AG10803 (cell line): ENCODE measurements at regions not wholly inside any gene's neighbourhood (a gene's known extent, or its start where the extent isn't known, plus 50 kb on each side); places are given as distances from the start of the nearest gene placed in this dataset.

ENCODE experiments used
- DNase-seq: peaks from one replicate; pipeline ENCODE4 v3.0.0; 2010; ENCODE audit warnings: low read depth
- H3K4me3 ChIP-seq: 2 replicates; pipeline ENCODE4 v1.5.1; 2011; ENCODE audit warnings: mild to moderate bottlenecking, low read length, control low read depth
- CTCF ChIP-seq: conservative IDR thresholded peaks from 2 replicates; pipeline ENCODE4 v1.5.1; 2011; ENCODE audit warnings: mild to moderate bottlenecking, low read length, control low read depth, inconsistent platforms

GRCh38 chr18:28287146-28287545 is 110.2 kb upstream of the CDH2 start:
- TF ChIP-seq CTCF, result no peak
- H3K4me3 ChIP-seq, result no peak overlapping the region
- DNase-seq, result no peak

- no peak overlapping the region for H3K4me3 ChIP-seq
- no peak for DNase-seq
- no peak for TF ChIP-seq CTCF
Measured at GRCh38 chr18:28284132-28284531, 107.2 kb upstream of the CDH2 start.

GRCh38 chr18:28281400-28281799 is 104.5 kb upstream of the CDH2 start:
- no peak for DNase-seq
- TF ChIP-seq CTCF, result no peak
- H3K4me3 ChIP-seq, result no peak overlapping the region

GRCh38 chr18:28269750-28270149 is 92.8 kb upstream of the CDH2 start:
- H3K4me3 ChIP-seq, result no peak overlapping the region
- no peak for TF ChIP-seq CTCF

GRCh38 chr18:28267878-28268625 is 91.1 kb upstream of the CDH2 start:
- no peak overlapping the region for H3K4me3 ChIP-seq
- no peak for TF ChIP-seq CTCF
- DNase-seq, result peak; percentile 17

More at GRCh38 chr18:28269750-28270149, 92.8 kb upstream of the CDH2 start:
- DNase-seq, result no peak

GRCh38 chr18:28267276-28267675 is 90.3 kb upstream of the CDH2 start:
- no peak overlapping the region for H3K4me3 ChIP-seq
- DNase-seq, result no peak
- TF ChIP-seq CTCF, result no peak

- no peak for DNase-seq
- no peak for TF ChIP-seq CTCF
- H3K4me3 ChIP-seq, result no peak overlapping the region
Measured at GRCh38 chr18:28256166-28256565, 79.2 kb upstream of the CDH2 start.
